ENCODE measurements at regions not wholly inside any gene's neighbourhood (a gene's known extent, or its start where the extent isn't known, plus 50 kb on each side); places are given as distances from the start of the nearest gene placed in this dataset.

DNA sequence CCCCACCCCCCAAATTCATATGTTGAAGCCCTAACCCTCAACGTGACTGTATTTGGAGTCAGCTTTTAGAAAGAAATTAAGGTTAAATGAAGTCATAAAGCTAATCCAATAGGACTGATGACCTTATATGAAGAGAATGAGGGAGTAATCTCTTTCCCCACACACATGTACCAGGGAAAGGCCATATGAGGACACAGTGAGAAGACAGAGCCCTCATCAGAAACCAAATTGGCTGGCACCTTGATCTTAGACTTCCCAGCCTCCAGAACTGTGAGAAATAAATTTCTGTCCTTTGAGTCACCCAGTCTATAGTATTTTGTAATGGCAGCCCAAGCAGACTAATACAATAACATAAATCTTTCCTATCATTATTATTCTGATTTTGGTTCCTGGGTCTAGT is 194.7 kb upstream of the NANOGP8 start:
- TF ChIP-seq GATA2 (IDR thresholded peaks at IDR 0.05; ENCODE audit: low read depth, low read length) (no peak), GATA3 (IDR thresholded peaks at IDR 0.05; ENCODE audit: low read depth, low read length) (no peak)

Data from SH-SY5Y (cell line).